Hepatocyte (in vitro differentiated cells): ENCODE measurements at regions not wholly inside any gene's neighbourhood (a gene's known extent, or its start where the extent isn't known, plus 50 kb on each side); places are given as distances from the start of the nearest gene placed in this dataset.

ENCODE experiments used
- CTCF ChIP-seq: fragments of 200-600 bp; sonication (generic); IDR thresholded peaks from 2 replicates; pipeline ENCODE4 v1.5.1; 2016; ENCODE audit warnings: antibody characterized with exemption, mild to moderate bottlenecking; ENCODE audit not compliant: poor library complexity
- EZH2 ChIP-seq: fragments of 200-600 bp; sonication (generic); IDR thresholded peaks from 2 replicates; pipeline ENCODE4 v1.6.1; 2016; ENCODE audit warnings: antibody characterized with exemption, mild to moderate bottlenecking, borderline replicate concordance
- EZH2phosphoT487 ChIP-seq: fragments of 200-600 bp; sonication (generic); IDR thresholded peaks from one replicate; pipeline ENCODE4 v1.6.1; 2018; ENCODE audit warnings: antibody characterized with exemption, mild to moderate bottlenecking, low read depth, moderate library complexity; ENCODE audit not compliant: unreplicated experiment, severe bottlenecking

DNA sequence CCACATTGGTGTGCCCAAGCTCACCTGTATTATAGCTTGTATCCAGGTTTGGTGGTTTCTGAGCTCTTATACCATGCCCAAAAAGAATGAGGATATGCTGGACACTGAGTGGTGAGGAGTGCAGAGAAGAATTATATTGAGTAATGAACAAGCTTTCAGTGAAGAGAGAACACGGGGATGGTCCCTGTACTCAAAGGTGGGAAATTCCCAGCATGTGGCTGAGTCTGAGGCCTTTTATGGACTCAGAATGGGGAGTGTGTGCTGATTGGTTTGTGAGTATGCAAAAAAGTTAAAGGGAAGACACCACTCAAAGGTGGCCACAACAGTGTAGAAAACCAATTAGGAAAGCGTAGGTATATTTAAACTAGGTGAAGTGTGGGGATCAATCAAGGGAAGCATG lies 191.2 kb upstream of the SLITRK6 start:
- no peak for TF ChIP-seq CTCF
- TF ChIP-seq EZH2phosphoT487 = no peak
- no peak for TF ChIP-seq EZH2
